ENCODE measurements at regions not wholly inside any gene's neighbourhood (a gene's known extent, or its start where the extent isn't known, plus 50 kb on each side); places are given as distances from the start of the nearest gene placed in this dataset.

DNA sequence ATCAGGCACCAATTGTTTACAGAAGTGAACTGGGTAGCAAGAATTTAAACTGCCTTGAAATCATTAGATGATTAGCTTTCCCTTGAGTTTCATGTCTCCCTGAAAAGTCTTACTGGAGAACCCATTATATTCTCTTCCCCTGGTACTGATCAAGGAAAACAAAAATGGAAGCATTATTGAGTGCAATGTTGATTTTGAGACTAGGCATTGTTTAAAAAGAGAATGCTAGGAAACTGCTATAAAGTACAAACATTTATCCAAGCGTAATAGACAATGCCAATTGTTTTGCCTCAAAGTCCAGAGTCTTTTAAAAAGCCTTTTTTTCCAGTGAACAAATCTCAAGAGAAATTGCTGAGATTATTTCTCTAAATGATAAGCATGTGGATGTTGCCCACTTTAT lies 197.0 kb downstream of the CCER1 start:
- H3K4me3 Mint-ChIP-seq, result no peak overlapping the region
- Histone ChIP-seq H3K27me3 (ENCODE audit: control insufficient read depth, insufficient read depth, low read length) (no peaks in the 10 kb centered on the region), H3K4me1 (ENCODE audit: control insufficient read depth, insufficient read depth, low read length, poor library complexity, severe bottlenecking) (no peaks in the 10 kb centered on the region), H3K27ac (ENCODE audit: insufficient read depth, low read length, poor library complexity, severe bottlenecking) (no peak overlapping the region), H3K4me3 (ENCODE audit: low read depth, low read length) (no peak overlapping the region), H3K36me3 (ENCODE audit: control insufficient read depth, insufficient read depth, low read length) (no peaks in the 10 kb centered on the region), H3K9me3 (ENCODE audit: control insufficient read depth in 2 of 2, low read length in 2 of 2) (no peaks in the 10 kb centered on the region)
- no peaks in the 10 kb centered on the region for H3K4me1 Mint-ChIP-seq
- ATAC-seq (ENCODE audit: low read depth in 2 of 2) (no peak), DNase-seq (no peak)
- no peaks in the 10 kb centered on the region for H3K36me3 Mint-ChIP-seq
- no peaks in the 10 kb centered on the region for H3K27me3 Mint-ChIP-seq
- peaks cover 0 to 12% (median 0%) of the 10 kb centered on the region in 7 donors for H3K9me3 Mint-ChIP-seq
- H3K27ac Mint-ChIP-seq, result no peak overlapping the region

DNA sequence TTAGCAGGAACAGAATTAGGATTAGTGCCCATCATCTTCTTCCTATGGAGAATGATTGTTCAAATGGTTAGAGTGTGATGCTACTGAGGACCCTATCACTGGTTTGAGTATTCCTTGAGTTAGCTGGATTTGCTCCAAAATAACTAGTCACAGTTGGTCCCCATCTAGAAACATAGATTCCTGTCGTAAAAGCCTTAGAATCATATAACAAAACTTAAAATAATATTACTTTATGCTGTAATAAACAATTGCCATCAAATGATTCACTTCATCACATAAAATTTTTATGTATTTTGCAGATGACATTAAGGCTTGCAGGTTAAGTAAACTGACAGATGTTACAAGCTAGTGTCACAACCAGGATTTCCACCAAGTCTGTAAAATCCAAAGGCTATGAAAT lies 209.8 kb downstream of the CCER1 start:
- Histone ChIP-seq H3K36me3 (ENCODE audit: control insufficient read depth, insufficient read depth, low read length) (no peaks in the 10 kb centered on the region), H3K27me3 (ENCODE audit: control insufficient read depth, insufficient read depth, low read length) (no peaks in the 10 kb centered on the region), H3K4me3 (ENCODE audit: low read depth, low read length) (no peak overlapping the region), H3K9me3 (ENCODE audit: control insufficient read depth in 2 of 2, low read length in 2 of 2) (no peaks in the 10 kb centered on the region), H3K4me1 (ENCODE audit: control insufficient read depth, insufficient read depth, low read length, poor library complexity, severe bottlenecking) (no peaks in the 10 kb centered on the region), H3K27ac (ENCODE audit: insufficient read depth, low read length, poor library complexity, severe bottlenecking) (no peak overlapping the region)
- Mint-ChIP-seq H3K4me3 (no peak overlapping the region), H3K4me1 (no peaks in the 10 kb centered on the region), H3K36me3 (no peaks in the 10 kb centered on the region), H3K9me3 (peaks cover 0 to 7% (median 5%) of the 10 kb centered on the region in 7 donors), H3K27me3 (no peaks in the 10 kb centered on the region), H3K27ac (no peak overlapping the region)
- ATAC-seq (ENCODE audit: low read depth in 2 of 2) (no peak), DNase-seq (no peak)

DNA sequence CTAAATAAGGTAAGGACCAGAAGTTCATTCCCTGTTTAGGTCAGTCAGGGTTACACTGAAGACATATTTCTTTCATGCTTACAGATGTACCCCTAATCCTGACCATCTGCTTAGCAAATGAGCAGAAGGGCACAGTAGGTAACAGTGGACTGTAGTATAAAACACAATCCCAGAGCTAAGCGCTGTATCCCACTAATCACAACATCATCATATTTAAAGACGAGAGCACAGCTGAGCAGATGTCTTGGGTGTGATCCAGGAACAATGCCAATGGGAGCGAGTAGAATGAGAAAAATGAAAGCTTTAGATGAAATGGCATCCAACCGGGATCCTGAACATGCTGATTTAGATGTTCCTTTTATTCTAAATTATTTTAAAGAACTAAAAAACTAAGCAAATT lies 213.4 kb downstream of the CCER1 start:
- Histone ChIP-seq H3K27ac (ENCODE audit: insufficient read depth, low read length, poor library complexity, severe bottlenecking) (no peak overlapping the region), H3K36me3 (ENCODE audit: control insufficient read depth, insufficient read depth, low read length) (no peaks in the 10 kb centered on the region), H3K4me1 (ENCODE audit: control insufficient read depth, insufficient read depth, low read length, poor library complexity, severe bottlenecking) (no peaks in the 10 kb centered on the region), H3K27me3 (ENCODE audit: control insufficient read depth, insufficient read depth, low read length) (no peaks in the 10 kb centered on the region), H3K4me3 (ENCODE audit: low read depth, low read length) (no peak overlapping the region), H3K9me3 (ENCODE audit: control insufficient read depth in 2 of 2, low read length in 2 of 2) (no peaks in the 10 kb centered on the region)
- Mint-ChIP-seq H3K27ac (no peak overlapping the region), H3K27me3 (no peaks in the 10 kb centered on the region), H3K9me3 (peaks cover 0 to 9% (median 5%) of the 10 kb centered on the region in 7 donors), H3K36me3 (no peaks in the 10 kb centered on the region), H3K4me3 (no peak overlapping the region), H3K4me1 (no peaks in the 10 kb centered on the region)
- ATAC-seq (ENCODE audit: low read depth in 2 of 2) (no peak), DNase-seq (no peak)

DNA sequence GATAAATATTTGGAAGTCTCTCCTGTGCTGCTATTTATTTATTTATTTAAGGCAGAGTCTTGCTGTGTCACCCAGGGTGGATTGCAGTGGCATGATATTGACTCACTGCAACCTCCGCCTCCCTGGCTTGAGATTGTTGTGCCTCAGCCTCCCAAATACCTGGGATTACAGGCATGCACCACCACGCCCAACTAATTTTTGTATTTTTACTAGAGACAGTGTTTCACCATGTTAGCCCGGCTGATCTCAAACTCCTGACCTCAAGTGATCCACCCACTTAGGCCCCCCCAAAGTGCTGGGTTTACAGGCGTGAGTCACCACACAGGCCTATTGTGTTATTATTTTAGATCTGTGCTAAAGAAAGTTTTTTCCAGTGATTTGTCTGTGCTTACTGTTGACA lies 225.2 kb downstream of the CCER1 start:
- no peaks in the 10 kb centered on the region for H3K27me3 ChIP-seq (ENCODE audit: control insufficient read depth, insufficient read depth, low read length)
- H3K27ac Mint-ChIP-seq, result no peak overlapping the region
- ATAC-seq (ENCODE audit: low read depth in 2 of 2), result no peak
- no peaks in the 10 kb centered on the region for H3K9me3 ChIP-seq (ENCODE audit: control insufficient read depth in 2 of 2, low read length in 2 of 2)
- H3K9me3 Mint-ChIP-seq, result peaks cover 0 to 5% (median 0%) of the 10 kb centered on the region in 7 donors
- H3K27ac ChIP-seq (ENCODE audit: insufficient read depth, low read length, poor library complexity, severe bottlenecking), result no peak overlapping the region
- peaks cover 7% of the 10 kb centered on the region for H3K27me3 Mint-ChIP-seq
- H3K4me3 ChIP-seq (ENCODE audit: low read depth, low read length), result no peak overlapping the region
- no peaks in the 10 kb centered on the region for H3K4me1 Mint-ChIP-seq
- DNase-seq, result no peak
- H3K4me1 ChIP-seq (ENCODE audit: control insufficient read depth, insufficient read depth, low read length, poor library complexity, severe bottlenecking), result no peaks in the 10 kb centered on the region
- H3K36me3 ChIP-seq (ENCODE audit: control insufficient read depth, insufficient read depth, low read length), result no peaks in the 10 kb centered on the region
- no peak overlapping the region for H3K4me3 Mint-ChIP-seq
- H3K36me3 Mint-ChIP-seq, result no peaks in the 10 kb centered on the region

DNA sequence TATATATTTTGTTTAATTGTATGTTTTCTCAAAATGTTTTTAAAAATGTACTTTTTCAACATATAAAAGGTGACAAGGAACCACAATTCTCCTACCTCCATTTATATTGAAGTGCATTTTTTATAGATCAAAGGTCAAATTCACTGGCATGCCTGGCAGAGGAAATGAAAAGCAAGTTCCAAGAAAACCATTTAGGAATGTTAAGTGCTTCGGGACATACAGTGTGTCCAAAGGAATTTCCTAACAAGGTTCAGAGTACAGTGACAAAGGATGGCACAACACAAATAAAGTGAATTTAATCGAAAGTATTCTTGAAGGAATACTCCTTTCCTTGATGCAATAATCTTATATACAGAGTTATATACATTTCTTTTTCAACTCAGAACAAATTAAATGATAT lies 242.3 kb downstream of the CCER1 start:
- ATAC-seq (ENCODE audit: low read depth in 2 of 2) (no peak), DNase-seq (no peak)
- Mint-ChIP-seq H3K27ac (no peak overlapping the region), H3K4me3 (no peak overlapping the region), H3K4me1 (no peaks in the 10 kb centered on the region), H3K27me3 (no peaks in the 10 kb centered on the region), H3K36me3 (no peaks in the 10 kb centered on the region), H3K9me3 (peaks cover 0 to 3% (median 0%) of the 10 kb centered on the region in 7 donors)
- no peak overlapping the region for H3K4me3 ChIP-seq (ENCODE audit: low read depth, low read length)
- no peaks in the 10 kb centered on the region for H3K9me3 ChIP-seq (ENCODE audit: control insufficient read depth in 2 of 2, low read length in 2 of 2)
- no peaks in the 10 kb centered on the region for H3K36me3 ChIP-seq (ENCODE audit: control insufficient read depth, insufficient read depth, low read length)
- no peak overlapping the region for H3K27ac ChIP-seq (ENCODE audit: insufficient read depth, low read length, poor library complexity, severe bottlenecking)
- H3K27me3 ChIP-seq (ENCODE audit: control insufficient read depth, insufficient read depth, low read length), result no peaks in the 10 kb centered on the region
- H3K4me1 ChIP-seq (ENCODE audit: control insufficient read depth, insufficient read depth, low read length, poor library complexity, severe bottlenecking), result no peaks in the 10 kb centered on the region

DNA sequence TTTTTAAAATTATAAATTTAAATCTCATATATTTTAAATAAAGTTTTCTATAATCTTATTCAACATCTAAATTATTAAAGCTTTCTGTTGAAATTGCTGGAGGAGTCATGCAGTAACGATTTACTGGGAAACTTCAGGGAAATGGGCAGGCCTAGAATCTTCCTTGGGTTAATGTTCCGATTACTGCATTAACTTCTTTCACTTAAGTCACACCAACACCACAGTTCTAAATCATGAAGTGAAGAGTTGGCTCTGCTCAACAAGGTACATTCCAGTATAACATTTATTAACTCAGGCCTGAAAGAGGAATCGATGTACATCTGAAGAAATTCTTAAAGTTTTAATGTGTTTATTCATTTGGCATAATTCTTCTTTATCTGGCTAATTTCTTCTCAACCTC lies 244.3 kb downstream of the CCER1 start:
- Mint-ChIP-seq H3K4me3 (no peak overlapping the region), H3K36me3 (no peaks in the 10 kb centered on the region), H3K9me3 (peaks cover 0 to 3% (median 0%) of the 10 kb centered on the region in 7 donors), H3K4me1 (no peaks in the 10 kb centered on the region), H3K27me3 (no peaks in the 10 kb centered on the region), H3K27ac (no peak overlapping the region)
- Histone ChIP-seq H3K36me3 (ENCODE audit: control insufficient read depth, insufficient read depth, low read length) (no peaks in the 10 kb centered on the region), H3K4me1 (ENCODE audit: control insufficient read depth, insufficient read depth, low read length, poor library complexity, severe bottlenecking) (no peaks in the 10 kb centered on the region), H3K9me3 (ENCODE audit: control insufficient read depth in 2 of 2, low read length in 2 of 2) (no peaks in the 10 kb centered on the region), H3K27me3 (ENCODE audit: control insufficient read depth, insufficient read depth, low read length) (no peaks in the 10 kb centered on the region), H3K27ac (ENCODE audit: insufficient read depth, low read length, poor library complexity, severe bottlenecking) (no peak overlapping the region), H3K4me3 (ENCODE audit: low read depth, low read length) (no peak overlapping the region)
- no peak for DNase-seq
- no peak for ATAC-seq (ENCODE audit: low read depth in 2 of 2)

DNA sequence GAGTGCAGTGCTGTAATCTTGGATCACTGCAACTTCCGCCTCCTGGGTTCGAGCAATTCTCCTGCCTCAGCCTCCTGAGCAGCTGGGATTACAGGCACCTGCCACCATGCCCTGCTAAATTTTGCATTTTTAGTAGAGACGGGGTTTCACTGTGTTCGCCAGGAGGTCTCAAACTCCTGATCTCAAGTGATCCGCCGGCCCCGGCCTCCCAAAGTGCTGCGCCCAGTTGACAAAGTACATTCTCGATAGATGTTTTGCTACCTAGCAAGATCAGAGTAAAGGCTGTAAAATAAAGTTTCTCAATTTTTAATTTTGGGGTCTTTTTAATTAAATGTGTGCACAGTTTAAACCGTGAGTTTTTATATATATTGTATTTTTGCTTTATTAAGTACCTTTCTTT lies 248.9 kb downstream of the CCER1 start:
- DNase-seq (no peak), ATAC-seq (ENCODE audit: low read depth in 2 of 2) (no peak)
- H3K4me3 ChIP-seq (ENCODE audit: low read depth, low read length), result no peak overlapping the region
- no peaks in the 10 kb centered on the region for H3K36me3 ChIP-seq (ENCODE audit: control insufficient read depth, insufficient read depth, low read length)
- H3K27ac Mint-ChIP-seq, result no peak overlapping the region
- no peaks in the 10 kb centered on the region for H3K36me3 Mint-ChIP-seq
- H3K9me3 ChIP-seq (ENCODE audit: control insufficient read depth in 2 of 2, low read length in 2 of 2), result no peaks in the 10 kb centered on the region
- no peaks in the 10 kb centered on the region for H3K27me3 Mint-ChIP-seq
- no peaks in the 10 kb centered on the region for H3K27me3 ChIP-seq (ENCODE audit: control insufficient read depth, insufficient read depth, low read length)
- H3K4me3 Mint-ChIP-seq, result no peak overlapping the region
- H3K27ac ChIP-seq (ENCODE audit: insufficient read depth, low read length, poor library complexity, severe bottlenecking), result no peak overlapping the region
- H3K4me1 ChIP-seq (ENCODE audit: control insufficient read depth, insufficient read depth, low read length, poor library complexity, severe bottlenecking), result no peaks in the 10 kb centered on the region
- no peaks in the 10 kb centered on the region for H3K4me1 Mint-ChIP-seq
- no peaks in the 10 kb centered on the region for H3K9me3 Mint-ChIP-seq

DNA sequence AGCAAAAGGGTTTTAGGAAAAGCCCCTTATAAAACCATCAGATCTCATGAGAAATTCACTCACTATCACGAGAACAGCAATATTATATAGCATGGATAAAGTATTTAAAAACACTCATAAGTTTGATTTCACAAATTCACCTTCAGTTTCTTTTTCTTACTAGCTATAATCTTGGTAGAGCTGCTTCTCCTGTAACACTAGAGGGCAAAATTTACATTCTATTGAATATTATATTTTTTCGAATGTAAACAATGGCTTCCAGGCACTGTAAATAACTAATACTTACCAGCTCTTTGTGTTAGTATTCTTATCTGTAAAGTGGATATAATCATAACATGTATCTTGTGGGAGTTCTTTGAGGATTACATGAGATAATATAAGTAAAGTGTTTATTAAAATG lies 259.6 kb downstream of the CCER1 start:
- no peaks in the 10 kb centered on the region for H3K4me1 ChIP-seq (ENCODE audit: control insufficient read depth, insufficient read depth, low read length, poor library complexity, severe bottlenecking)
- Mint-ChIP-seq H3K9me3 (peaks cover 0 to 2% (median 0%) of the 10 kb centered on the region in 7 donors), H3K27ac (no peak overlapping the region), H3K27me3 (no peaks in the 10 kb centered on the region), H3K36me3 (no peaks in the 10 kb centered on the region), H3K4me1 (no peaks in the 10 kb centered on the region), H3K4me3 (no peak overlapping the region)
- ATAC-seq (ENCODE audit: low read depth in 2 of 2) (no peak), DNase-seq (no peak)
- H3K9me3 ChIP-seq (ENCODE audit: control insufficient read depth in 2 of 2, low read length in 2 of 2), result no peaks in the 10 kb centered on the region
- no peaks in the 10 kb centered on the region for H3K27me3 ChIP-seq (ENCODE audit: control insufficient read depth, insufficient read depth, low read length)
- H3K4me3 ChIP-seq (ENCODE audit: low read depth, low read length), result no peak overlapping the region
- H3K36me3 ChIP-seq (ENCODE audit: control insufficient read depth, insufficient read depth, low read length), result no peaks in the 10 kb centered on the region
- H3K27ac ChIP-seq (ENCODE audit: insufficient read depth, low read length, poor library complexity, severe bottlenecking), result no peak overlapping the region

All from CD4-positive, CD25-positive, alpha-beta regulatory T cell (primary cell).